ENCODE measurements at regions not wholly inside any gene's neighbourhood (a gene's known extent, or its start where the extent isn't known, plus 50 kb on each side); places are given as distances from the start of the nearest gene placed in this dataset.
A peak's percentile ranks its signal among the peaks of the same experiment; 100 is the strongest.

DNA sequence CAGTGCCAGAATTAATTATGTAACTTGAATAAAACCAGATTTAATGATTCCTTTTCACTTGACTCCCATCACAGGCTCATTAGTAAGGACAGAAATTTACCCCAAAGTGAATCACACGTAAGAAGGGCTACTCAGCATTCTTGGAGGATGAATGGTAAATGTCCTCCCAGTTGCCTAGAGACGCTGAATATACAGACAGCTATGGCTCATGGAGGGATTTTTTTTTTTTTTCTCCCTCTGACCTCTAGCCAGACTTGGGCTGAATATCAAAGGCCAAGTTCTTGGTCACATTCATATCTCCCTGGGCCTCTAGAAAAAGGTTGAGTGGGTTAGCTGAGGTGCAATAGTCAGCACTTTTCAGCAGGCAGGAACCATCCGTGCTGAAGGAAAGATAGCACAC, 77.5 kb downstream of the PHLDA1 start (continued):
- TF ChIP-seq, protein P1, sequence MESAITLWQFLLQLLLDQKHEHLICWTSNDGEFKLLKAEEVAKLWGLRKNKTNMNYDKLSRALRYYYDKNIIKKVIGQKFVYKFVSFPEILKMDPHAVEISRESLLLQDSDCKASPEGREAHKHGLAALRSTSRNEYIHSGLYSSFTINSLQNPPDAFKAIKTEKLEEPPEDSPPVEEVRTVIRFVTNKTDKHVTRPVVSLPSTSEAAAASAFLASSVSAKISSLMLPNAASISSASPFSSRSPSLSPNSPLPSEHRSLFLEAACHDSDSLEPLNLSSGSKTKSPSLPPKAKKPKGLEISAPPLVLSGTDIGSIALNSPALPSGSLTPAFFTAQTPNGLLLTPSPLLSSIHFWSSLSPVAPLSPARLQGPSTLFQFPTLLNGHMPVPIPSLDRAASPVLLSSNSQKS (CRISPR knock-in tag; IDR thresholded peaks at IDR 0.05) = no peak
- TF ChIP-seq NONO (IDR thresholded peaks at IDR 0.05; ENCODE audit: low read depth in 2 of 2, low read length in 1 of 2) (no peak), NR4A1 (CRISPR knock-in tag; IDR thresholded peaks at IDR 0.05) (no peak), NR4A1 (tag; IDR thresholded peaks at IDR 0.05) (no peak), CBFB (CRISPR knock-in tag; IDR thresholded peaks at IDR 0.05) (no peak), FOXJ3 (CRISPR knock-in tag; IDR thresholded peaks at IDR 0.05) (peak; percentile 82), TEAD2 (tag; IDR thresholded peaks at IDR 0.05) (no peak), KAT7 (CRISPR knock-in tag; IDR thresholded peaks at IDR 0.05; ENCODE audit: borderline replicate concordance) (no peak), MCM3 (IDR thresholded peaks at IDR 0.05) (no peak), PML (IDR thresholded peaks at IDR 0.05; ENCODE audit: low read length) (no peak), PHF20 (IDR thresholded peaks at IDR 0.05; ENCODE audit: partially characterized antibody) (no peak), ZBED1 (IDR thresholded peaks at IDR 0.05) (no peak), NUFIP1 (IDR thresholded peaks at IDR 0.05; ENCODE audit: partially characterized antibody) (no peak), MAFF (IDR thresholded peaks at IDR 0.05; ENCODE audit: low read length) (peak; percentile 86; the same call in 1 of the 2 replicates), ZBTB1 (CRISPR knock-in tag; IDR thresholded peaks at IDR 0.05; ENCODE audit: borderline replicate concordance, low read depth) (no peak), NCOA1 (IDR thresholded peaks at IDR 0.05; ENCODE audit: low read depth) (no peak), NEUROD1 (IDR thresholded peaks at IDR 0.05; ENCODE audit: borderline replicate concordance, low read depth, low read length, partially characterized antibody) (no peak), KLF1 (tag; IDR thresholded peaks at IDR 0.05) (no peak), NR3C1 (CRISPR knock-in tag; IDR thresholded peaks at IDR 0.05) (no peak), SMAD3 (CRISPR knock-in tag; conservative IDR thresholded peaks at IDR 0.05) (no peak), FOSL1 (tag; conservative IDR thresholded peaks at IDR 0.05) (peak; percentile 89), ZNF75A (CRISPR knock-in tag; IDR thresholded peaks at IDR 0.05) (no peak), MTA2 (IDR thresholded peaks at IDR 0.05; ENCODE audit: low read depth) (no peak)
- TF ChIP-seq, protein P2, sequence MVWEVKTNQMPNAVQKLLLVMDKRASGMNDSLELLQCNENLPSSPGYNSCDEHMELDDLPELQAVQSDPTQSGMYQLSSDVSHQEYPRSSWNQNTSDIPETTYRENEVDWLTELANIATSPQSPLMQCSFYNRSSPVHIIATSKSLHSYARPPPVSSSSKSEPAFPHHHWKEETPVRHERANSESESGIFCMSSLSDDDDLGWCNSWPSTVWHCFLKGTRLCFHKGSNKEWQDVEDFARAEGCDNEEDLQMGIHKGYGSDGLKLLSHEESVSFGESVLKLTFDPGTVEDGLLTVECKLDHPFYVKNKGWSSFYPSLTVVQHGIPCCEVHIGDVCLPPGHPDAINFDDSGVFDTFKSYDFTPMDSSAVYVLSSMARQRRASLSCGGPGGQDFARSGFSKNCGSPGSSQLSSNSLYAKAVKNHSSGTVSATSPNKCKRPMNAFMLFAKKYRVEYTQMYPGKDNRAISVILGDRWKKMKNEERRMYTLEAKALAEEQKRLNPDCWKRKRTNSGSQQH (CRISPR knock-in tag; IDR thresholded peaks at IDR 0.05) = no peak
- TF ChIP-seq, protein P3, sequence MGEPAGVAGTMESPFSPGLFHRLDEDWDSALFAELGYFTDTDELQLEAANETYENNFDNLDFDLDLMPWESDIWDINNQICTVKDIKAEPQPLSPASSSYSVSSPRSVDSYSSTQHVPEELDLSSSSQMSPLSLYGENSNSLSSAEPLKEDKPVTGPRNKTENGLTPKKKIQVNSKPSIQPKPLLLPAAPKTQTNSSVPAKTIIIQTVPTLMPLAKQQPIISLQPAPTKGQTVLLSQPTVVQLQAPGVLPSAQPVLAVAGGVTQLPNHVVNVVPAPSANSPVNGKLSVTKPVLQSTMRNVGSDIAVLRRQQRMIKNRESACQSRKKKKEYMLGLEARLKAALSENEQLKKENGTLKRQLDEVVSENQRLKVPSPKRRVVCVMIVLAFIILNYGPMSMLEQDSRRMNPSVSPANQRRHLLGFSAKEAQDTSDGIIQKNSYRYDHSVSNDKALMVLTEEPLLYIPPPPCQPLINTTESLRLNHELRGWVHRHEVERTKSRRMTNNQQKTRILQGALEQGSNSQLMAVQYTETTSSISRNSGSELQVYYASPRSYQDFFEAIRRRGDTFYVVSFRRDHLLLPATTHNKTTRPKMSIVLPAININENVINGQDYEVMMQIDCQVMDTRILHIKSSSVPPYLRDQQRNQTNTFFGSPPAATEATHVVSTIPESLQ (CRISPR knock-in tag; IDR thresholded peaks at IDR 0.05) = no peak
- TF ChIP-seq, protein P4, sequence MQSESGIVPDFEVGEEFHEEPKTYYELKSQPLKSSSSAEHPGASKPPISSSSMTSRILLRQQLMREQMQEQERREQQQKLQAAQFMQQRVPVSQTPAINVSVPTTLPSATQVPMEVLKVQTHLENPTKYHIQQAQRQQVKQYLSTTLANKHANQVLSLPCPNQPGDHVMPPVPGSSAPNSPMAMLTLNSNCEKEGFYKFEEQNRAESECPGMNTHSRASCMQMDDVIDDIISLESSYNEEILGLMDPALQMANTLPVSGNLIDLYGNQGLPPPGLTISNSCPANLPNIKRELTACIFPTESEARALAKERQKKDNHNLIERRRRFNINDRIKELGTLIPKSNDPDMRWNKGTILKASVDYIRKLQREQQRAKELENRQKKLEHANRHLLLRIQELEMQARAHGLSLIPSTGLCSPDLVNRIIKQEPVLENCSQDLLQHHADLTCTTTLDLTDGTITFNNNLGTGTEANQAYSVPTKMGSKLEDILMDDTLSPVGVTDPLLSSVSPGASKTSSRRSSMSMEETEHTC (IDR thresholded peaks at IDR 0.05) = no peak
- TF ChIP-seq, protein P5, sequence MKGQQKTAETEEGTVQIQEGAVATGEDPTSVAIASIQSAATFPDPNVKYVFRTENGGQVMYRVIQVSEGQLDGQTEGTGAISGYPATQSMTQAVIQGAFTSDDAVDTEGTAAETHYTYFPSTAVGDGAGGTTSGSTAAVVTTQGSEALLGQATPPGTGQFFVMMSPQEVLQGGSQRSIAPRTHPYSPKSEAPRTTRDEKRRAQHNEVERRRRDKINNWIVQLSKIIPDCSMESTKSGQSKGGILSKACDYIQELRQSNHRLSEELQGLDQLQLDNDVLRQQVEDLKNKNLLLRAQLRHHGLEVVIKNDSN (CRISPR knock-in tag; IDR thresholded peaks at IDR 0.05) = no peak
